HG02943 (cell line): ENCODE measurements at regions not wholly inside any gene's neighbourhood (a gene's known extent, or its start where the extent isn't known, plus 50 kb on each side); places are given as distances from the start of the nearest gene placed in this dataset.
"Not testable (repeated sequence)": the region's sequence is repeated elsewhere in the genome, so short reads cannot be mapped to it uniquely, and the experiment has no call there.

Experiments used
- ATAC-seq: cut with Tn5 transposase; IDR thresholded peaks from one replicate; pipeline ENCODE4 v1.9.1; 2021; ENCODE audit warnings: mild to moderate bottlenecking, low read depth, moderate library complexity; ENCODE audit not compliant: unreplicated experiment

GRCh38 chr5:142411656-142412425 lies 87.0 kb upstream of the SPRY4 start:
- no peak for ATAC-seq

GRCh38 chr5:142411103-142411502 lies 86.3 kb upstream of the SPRY4 start:
- ATAC-seq, result no peak

GRCh38 chr5:142408981-142409481 lies 84.2 kb upstream of the SPRY4 start:
- no peak for ATAC-seq

- ATAC-seq, result no peak
Observed at GRCh38 chr5:142408536-142408935, 83.7 kb upstream of the SPRY4 start.

GRCh38 chr5:142405814-142406395 lies 81.1 kb upstream of the SPRY4 start:
- no peak for ATAC-seq

- no peak for ATAC-seq
Observed at GRCh38 chr5:142405023-142405422, 80.2 kb upstream of the SPRY4 start.

- no peak for ATAC-seq
Observed at GRCh38 chr5:142404046-142404477, 79.2 kb upstream of the SPRY4 start.

GRCh38 chr5:142403583-142403982 lies 78.8 kb upstream of the SPRY4 start:
- ATAC-seq, result no peak

- ATAC-seq, result no peak
Observed at GRCh38 chr5:142402752-142403318, 78.0 kb upstream of the SPRY4 start.

GRCh38 chr5:142400415-142400814 lies 75.6 kb upstream of the SPRY4 start:
- no peak for ATAC-seq

GRCh38 chr5:142399891-142400290 lies 75.1 kb upstream of the SPRY4 start:
- no peak for ATAC-seq

- ATAC-seq, result no peak
Observed at GRCh38 chr5:142398730-142399055, 73.9 kb upstream of the SPRY4 start.

GRCh38 chr5:142398011-142398729 lies 73.3 kb upstream of the SPRY4 start:
- ATAC-seq, result not testable (repeated sequence)

- no peak for ATAC-seq
Observed at GRCh38 chr5:142397178-142397577, 72.4 kb upstream of the SPRY4 start.

GRCh38 chr5:142396436-142397038 lies 71.7 kb upstream of the SPRY4 start:
- no peak for ATAC-seq

GRCh38 chr5:142395334-142395733 lies 70.5 kb upstream of the SPRY4 start:
- no peak for ATAC-seq

GRCh38 chr5:142391058-142391845 lies 66.4 kb upstream of the SPRY4 start:
- no peak for ATAC-seq

- no peak for ATAC-seq
Observed at GRCh38 chr5:142390334-142390733, 65.5 kb upstream of the SPRY4 start.

- ATAC-seq, result no peak
Observed at GRCh38 chr5:142388696-142389095, 63.9 kb upstream of the SPRY4 start.
